H1 (cell line): ENCODE measurements at regions not wholly inside any gene's neighbourhood (a gene's known extent, or its start where the extent isn't known, plus 50 kb on each side); places are given as distances from the start of the nearest gene placed in this dataset.

Experiments used
- CHD7 ChIP-seq: fragments of 300-600 bp; sonication (generic); IDR thresholded peaks from 2 replicates; pipeline ENCODE4 v1.7.1; 2012; ENCODE audit warnings: low read length, moderate library complexity, mild to moderate bottlenecking, inconsistent platforms; ENCODE audit not compliant: insufficient replicate concordance
- GABPA ChIP-seq: IDR thresholded peaks from 2 replicates; pipeline ENCODE4 v1.6.1; 2011; ENCODE audit warnings: mild to moderate bottlenecking, low read length, moderate library complexity, borderline replicate concordance; ENCODE audit not compliant: insufficient read depth
- RAD21 ChIP-seq, 2 experiments: IDR thresholded peaks in 1 of 2; conservative IDR thresholded peaks in 1 of 2; 2 replicates each; pipeline ENCODE4 v1.6.1; 2011; ENCODE audit warnings: low read depth in 2 of 2, low read length in 2 of 2, improper control_type of control experiment in 1 of 2, inconsistent platforms in 1 of 2, mild to moderate bottlenecking in 1 of 2, moderate library complexity in 1 of 2

GRCh38 chr15:72948662-72949061, 103.6 kb upstream of the NEO1 start (continued):
- TF ChIP-seq CHD7 (no peak), GABPA (no peak), RAD21 (IDR thresholded peaks at IDR 0.05 in 1 of 2, conservative IDR thresholded peaks at IDR 0.05 in 1 of 2; ENCODE audit: low read depth in 2 of 2, low read length in 2 of 2) (no peak)
